Activated B cell treated with CpG ODN at 0.5 μM for 24 hours (primary cell): ENCODE measurements at regions not wholly inside any gene's neighbourhood (a gene's known extent, or its start where the extent isn't known, plus 50 kb on each side); places are given as distances from the start of the nearest gene placed in this dataset.

Experiments used
- ATAC-seq: fragments of 200-7000 bp; cut with Tn5 transposase; one replicate; pipeline ENCODE4 v1.10.0; 2021; ENCODE audit warnings: low read depth, mild to moderate bottlenecking, moderate library complexity
- CTCF ChIA-PET: fragments of 350-600 bp; sonication (Branson Sonifier 250); formaldehyde crosslinking; loops from one replicate; lab custom pipeline; 2021; ENCODE audit warnings: antibody characterized with exemption; lab: Charles Lee
- POLR2A ChIA-PET: fragments of 350-600 bp; sonication (Branson Sonifier 250); formaldehyde crosslinking; loops from one replicate; lab custom pipeline; 2021; ENCODE audit warnings: antibody characterized with exemption; lab: Charles Lee
- DNase-seq: peaks from one replicate; pipeline ENCODE4 v3.0.0; 2022
- H3K27ac Mint-ChIP-seq: one replicate; pipeline ENCODE4 v1.8.0; 2020; ENCODE audit warnings: mixed read lengths
- H3K27me3 Mint-ChIP-seq: one replicate; pipeline ENCODE4 v1.8.0; 2021; ENCODE audit warnings: mixed read lengths
- H3K36me3 Mint-ChIP-seq: one replicate; pipeline ENCODE4 v1.8.0; 2021; ENCODE audit warnings: low read depth, mixed read lengths
- H3K4me1 Mint-ChIP-seq: one replicate; pipeline ENCODE4 v1.8.0; 2021; ENCODE audit warnings: mixed read lengths
- H3K4me3 Mint-ChIP-seq: one replicate; pipeline ENCODE4 v1.8.0; 2020; ENCODE audit warnings: mild to moderate bottlenecking, mixed read lengths
- H3K9me3 Mint-ChIP-seq: one replicate; pipeline ENCODE4 v1.8.0; 2020; ENCODE audit warnings: mixed read lengths
- intact Hi-C: fragments of 100-400 bp; cut with micrococcal nuclease; formaldehyde crosslinking; loops from one replicate; pipeline ENCODE4 v1.15.1; 2024
- TF ChIP-seq, protein P1 (sequence below): fragments of 200-600 bp; IDR thresholded peaks from one replicate; pipeline ENCODE4 v1.8.0; 2022; ENCODE audit warnings: antibody characterized with exemption, mild to moderate bottlenecking

DNA sequence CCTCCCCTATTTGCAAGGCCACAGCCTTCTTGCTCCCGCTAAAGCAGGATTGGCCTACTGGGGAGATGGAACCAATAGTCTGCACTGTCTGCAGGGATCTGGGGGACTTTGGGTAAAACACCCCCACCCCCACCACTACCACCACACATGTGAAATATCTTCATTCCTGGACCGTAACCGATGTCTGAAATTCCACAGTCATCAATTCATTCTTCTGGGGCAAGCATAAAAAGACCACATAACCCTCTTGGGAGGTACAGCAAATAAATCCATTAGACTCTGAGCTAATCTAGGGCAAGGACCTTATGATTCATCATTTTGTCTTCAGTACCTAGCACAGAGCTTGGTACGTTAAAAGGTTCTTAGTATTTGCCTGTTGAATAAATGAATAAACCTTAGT lies 307.8 kb downstream of the GPAM start:
- intact Hi-C loops, result no loop called here
- Mint-ChIP-seq H3K9me3 (peaks cover 3% of the 10 kb centered on the region), H3K4me3 (no peak overlapping the region), H3K4me1 (no peaks in the 10 kb centered on the region), H3K27ac (no peak overlapping the region), H3K27me3 (no peaks in the 10 kb centered on the region), H3K36me3 (no peaks in the 10 kb centered on the region)
- ChIA-PET CTCF (no interaction called here), POLR2A (no interaction called here)
- ATAC-seq (no peak), DNase-seq (no peak)
- TF ChIP-seq, protein P1, sequence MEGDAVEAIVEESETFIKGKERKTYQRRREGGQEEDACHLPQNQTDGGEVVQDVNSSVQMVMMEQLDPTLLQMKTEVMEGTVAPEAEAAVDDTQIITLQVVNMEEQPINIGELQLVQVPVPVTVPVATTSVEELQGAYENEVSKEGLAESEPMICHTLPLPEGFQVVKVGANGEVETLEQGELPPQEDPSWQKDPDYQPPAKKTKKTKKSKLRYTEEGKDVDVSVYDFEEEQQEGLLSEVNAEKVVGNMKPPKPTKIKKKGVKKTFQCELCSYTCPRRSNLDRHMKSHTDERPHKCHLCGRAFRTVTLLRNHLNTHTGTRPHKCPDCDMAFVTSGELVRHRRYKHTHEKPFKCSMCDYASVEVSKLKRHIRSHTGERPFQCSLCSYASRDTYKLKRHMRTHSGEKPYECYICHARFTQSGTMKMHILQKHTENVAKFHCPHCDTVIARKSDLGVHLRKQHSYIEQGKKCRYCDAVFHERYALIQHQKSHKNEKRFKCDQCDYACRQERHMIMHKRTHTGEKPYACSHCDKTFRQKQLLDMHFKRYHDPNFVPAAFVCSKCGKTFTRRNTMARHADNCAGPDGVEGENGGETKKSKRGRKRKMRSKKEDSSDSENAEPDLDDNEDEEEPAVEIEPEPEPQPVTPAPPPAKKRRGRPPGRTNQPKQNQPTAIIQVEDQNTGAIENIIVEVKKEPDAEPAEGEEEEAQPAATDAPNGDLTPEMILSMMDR, result no peak

DNA sequence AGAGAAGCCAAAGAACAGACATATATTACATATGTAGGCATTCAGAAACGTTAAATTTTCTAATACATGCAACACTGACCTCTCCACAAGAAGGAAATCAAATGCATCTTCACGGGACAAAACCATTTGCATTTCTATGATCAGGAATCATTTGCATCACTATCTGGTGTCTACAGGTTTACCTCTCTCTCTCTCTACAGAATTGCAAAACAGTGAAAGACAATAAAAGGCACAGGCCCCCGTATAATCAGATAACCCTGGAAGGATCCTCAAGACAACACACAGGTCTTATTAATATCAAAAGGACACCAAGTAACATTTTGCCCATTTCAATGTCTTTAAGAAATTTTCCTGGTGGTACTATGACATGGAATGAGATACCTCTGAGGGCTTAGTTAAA lies 306.3 kb downstream of the GPAM start:
- no peak overlapping the region for H3K4me3 Mint-ChIP-seq
- no peak for DNase-seq
- no peak overlapping the region for H3K27ac Mint-ChIP-seq
- TF ChIP-seq, protein P1, result no peak
- intact Hi-C loops, result no loop called here
- ATAC-seq, result no peak
- CTCF ChIA-PET, result no interaction called here
- no peaks in the 10 kb centered on the region for H3K36me3 Mint-ChIP-seq
- no peaks in the 10 kb centered on the region for H3K4me1 Mint-ChIP-seq
- peaks cover 3% of the 10 kb centered on the region for H3K9me3 Mint-ChIP-seq
- POLR2A ChIA-PET, result no interaction called here
- H3K27me3 Mint-ChIP-seq, result no peaks in the 10 kb centered on the region

DNA sequence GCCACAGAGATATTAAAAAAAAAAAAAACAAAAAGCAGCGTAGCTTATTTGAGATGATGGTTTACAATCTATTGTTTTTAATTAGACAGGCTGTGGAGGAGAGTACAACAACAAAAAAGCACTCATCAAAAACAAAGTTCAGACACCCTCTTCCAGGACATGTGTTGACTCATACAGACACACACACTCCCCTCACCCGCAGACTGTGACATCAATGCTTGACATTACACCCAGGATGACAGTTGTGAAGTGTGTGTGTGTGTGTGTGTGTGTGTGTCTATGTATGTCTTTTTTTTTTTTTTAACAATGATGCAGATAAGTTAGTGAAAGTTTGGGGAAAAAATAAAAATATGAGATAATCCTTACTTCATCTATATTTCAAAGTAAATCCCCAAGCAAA lies 303.6 kb downstream of the GPAM start:
- no peak for ATAC-seq
- POLR2A ChIA-PET, result no interaction called here
- H3K36me3 Mint-ChIP-seq, result no peaks in the 10 kb centered on the region
- TF ChIP-seq, protein P1, result no peak
- no peaks in the 10 kb centered on the region for H3K27me3 Mint-ChIP-seq
- no peak for DNase-seq
- no peaks in the 10 kb centered on the region for H3K4me1 Mint-ChIP-seq
- CTCF ChIA-PET, result no interaction called here
- intact Hi-C loops, result no loop called here
- peaks cover 5% of the 10 kb centered on the region for H3K9me3 Mint-ChIP-seq
- no peak overlapping the region for H3K4me3 Mint-ChIP-seq
- H3K27ac Mint-ChIP-seq, result no peak overlapping the region

DNA sequence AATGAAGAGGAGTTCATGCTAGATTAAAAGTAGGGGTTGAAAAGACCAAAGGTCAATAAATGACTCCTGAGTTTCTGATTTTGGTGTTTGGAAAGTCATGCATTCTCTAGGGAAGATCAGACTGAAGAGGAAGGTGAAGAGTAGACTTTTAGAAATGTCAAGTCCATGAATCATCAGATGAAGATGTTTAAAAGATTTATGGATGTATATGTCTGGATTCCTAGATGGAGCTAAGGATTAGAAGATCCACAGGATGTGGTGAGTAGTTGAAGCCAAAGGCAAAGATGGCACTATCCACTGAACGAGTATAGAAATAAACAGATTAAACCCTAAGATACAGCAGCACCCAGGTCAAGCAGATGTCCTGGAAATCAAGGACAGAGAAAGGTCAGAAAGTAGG lies 298.5 kb downstream of the GPAM start:
- intact Hi-C loops, result no loop called here
- Mint-ChIP-seq H3K27ac (no peak overlapping the region), H3K4me1 (no peaks in the 10 kb centered on the region), H3K9me3 (peaks cover 3% of the 10 kb centered on the region), H3K4me3 (no peak overlapping the region), H3K27me3 (no peaks in the 10 kb centered on the region), H3K36me3 (no peaks in the 10 kb centered on the region)
- CTCF ChIA-PET, result no interaction called here
- ATAC-seq, result no peak
- POLR2A ChIA-PET, result no interaction called here
- TF ChIP-seq, protein P1, result no peak
- no peak for DNase-seq

DNA sequence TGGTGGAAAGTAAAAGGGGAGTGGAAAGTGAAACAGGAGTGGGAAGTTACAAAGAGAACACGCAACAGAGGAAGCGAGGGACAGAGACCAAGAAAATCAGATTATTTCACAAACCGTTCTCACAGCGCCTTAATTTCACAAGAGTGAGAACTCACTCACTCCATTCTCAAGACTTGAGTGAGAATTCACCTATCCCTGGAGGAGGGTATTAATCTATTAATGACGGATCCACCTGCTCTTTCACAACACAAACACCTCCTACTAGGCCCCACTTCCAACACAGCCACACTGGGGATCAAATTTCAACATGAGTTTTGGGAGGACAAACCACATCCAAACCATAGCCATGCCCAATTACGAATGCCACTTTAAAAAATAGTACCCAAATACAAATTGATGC lies 297.6 kb downstream of the GPAM start:
- intact Hi-C loops, result no loop called here
- TF ChIP-seq, protein P1, result no peak
- no peaks in the 10 kb centered on the region for H3K27me3 Mint-ChIP-seq
- no peak for ATAC-seq
- DNase-seq, result no peak
- no peaks in the 10 kb centered on the region for H3K36me3 Mint-ChIP-seq
- ChIA-PET CTCF (no interaction called here), POLR2A (no interaction called here)
- H3K27ac Mint-ChIP-seq, result no peak overlapping the region
- peaks cover 3% of the 10 kb centered on the region for H3K9me3 Mint-ChIP-seq
- H3K4me3 Mint-ChIP-seq, result no peak overlapping the region
- H3K4me1 Mint-ChIP-seq, result no peaks in the 10 kb centered on the region
